SW480 (cell line): ENCODE measurements at regions not wholly inside any gene's neighbourhood (a gene's known extent, or its start where the extent isn't known, plus 50 kb on each side); places are given as distances from the start of the nearest gene placed in this dataset.

Source experiments
- DNase-seq: peaks from one replicate; pipeline ENCODE4 v3.0.0-alpha.2; 2016; ENCODE audit warnings: low spot score

DNA sequence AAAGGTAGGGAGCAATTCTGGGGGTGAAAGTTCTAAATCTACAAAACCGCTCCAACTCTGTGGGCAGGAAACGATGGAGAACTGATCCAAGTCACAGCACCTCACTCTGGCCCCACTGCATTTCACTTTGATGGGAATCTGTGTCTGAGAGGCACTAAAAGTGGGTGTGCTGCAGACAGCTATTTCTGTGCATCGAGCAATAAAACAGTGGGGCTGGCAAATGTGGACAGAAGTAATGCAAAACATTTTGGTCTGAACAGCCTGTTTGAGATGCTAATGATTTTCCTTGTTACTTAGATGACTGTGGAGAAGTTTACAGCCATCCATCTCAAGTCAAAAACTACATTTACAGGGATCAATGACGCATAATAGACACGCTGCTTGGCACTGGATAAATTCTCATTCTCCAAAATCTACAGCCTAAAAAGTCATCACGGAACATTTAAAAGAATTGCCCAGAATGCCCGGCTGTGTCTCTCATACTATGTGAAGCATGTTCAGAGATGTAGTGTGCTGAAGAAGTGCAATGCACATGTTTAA, 1671.6 kb upstream of the TENM3 start:
- no peak for DNase-seq

DNA sequence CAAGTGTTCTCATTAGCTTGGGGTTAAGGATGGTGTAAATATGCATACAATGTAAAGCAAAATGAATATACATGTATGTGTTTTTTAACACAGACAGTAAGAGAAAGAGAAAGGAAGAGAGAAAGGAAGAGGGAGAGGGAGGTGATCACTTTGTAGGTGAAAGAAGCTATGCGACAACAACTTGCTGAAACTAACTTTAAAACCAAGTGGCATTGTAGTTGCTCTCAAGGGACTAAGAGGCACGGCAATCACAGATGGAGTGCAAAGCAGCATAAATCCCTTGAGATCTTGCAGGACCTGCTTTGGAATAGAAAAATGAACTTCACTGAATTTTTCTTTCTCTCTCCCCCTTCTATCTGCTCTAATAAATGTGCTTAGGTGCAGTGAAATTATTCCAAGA, 1665.0 kb upstream of the TENM3 start:
- DNase-seq = no peak

DNA sequence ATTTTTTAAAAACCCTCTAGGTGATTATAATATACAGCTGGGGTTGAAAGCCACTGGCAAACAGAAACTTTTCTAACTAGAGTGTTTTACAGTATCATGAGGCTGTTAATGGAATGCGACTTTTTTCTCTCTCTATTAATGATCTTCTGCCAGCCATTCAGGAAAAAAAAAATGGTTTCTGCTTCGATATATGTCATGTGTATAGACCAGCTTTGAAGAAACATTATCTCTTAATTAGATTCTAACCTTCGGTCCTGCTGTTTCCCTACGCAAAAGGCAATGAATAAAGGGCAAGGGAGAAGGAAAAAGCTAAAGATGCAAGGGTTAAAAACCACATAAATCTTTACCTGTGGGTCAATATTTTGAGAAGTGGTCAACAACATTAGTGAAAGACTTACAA, 1662.1 kb upstream of the TENM3 start:
- DNase-seq = no peak

DNA sequence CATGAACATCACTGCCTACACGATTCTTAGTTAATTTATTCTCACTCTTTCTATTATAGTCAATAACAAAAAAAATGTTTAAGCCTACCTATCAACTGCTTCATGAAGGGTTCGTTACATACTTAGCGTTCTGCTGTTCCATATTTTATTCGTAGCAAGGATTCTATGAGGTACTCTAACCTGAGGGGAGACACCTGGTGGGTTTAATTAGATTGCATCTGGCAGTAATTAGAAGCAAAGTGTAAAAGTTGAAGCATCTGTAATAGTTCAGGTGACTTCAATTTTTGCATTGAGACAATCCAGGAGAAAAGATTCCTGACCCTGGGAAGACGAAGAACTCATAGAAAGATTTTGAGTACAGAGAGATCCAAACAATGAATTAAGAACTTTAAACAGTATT, 1655.8 kb upstream of the TENM3 start:
- DNase-seq = no peak

DNA sequence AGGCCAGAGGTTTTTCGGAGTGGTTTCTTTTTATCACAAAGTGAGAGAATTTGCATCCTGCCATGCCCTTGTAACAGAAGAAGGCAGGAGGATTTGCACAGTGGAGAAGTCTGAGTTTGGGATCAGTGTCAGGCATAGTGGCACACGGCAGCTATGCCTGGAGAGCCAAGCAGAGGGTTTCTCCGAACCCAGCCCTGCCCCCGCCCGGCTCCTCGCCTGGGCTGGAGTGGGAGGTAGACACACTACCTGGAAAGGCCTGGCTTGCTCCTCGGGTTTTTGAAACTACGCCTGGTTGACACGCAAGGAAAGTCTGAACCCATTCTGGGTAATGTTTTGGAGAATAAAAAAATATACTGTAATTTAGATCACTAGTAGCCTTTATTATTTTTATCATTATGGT, 1653.6 kb upstream of the TENM3 start:
- DNase-seq = no peak

DNA sequence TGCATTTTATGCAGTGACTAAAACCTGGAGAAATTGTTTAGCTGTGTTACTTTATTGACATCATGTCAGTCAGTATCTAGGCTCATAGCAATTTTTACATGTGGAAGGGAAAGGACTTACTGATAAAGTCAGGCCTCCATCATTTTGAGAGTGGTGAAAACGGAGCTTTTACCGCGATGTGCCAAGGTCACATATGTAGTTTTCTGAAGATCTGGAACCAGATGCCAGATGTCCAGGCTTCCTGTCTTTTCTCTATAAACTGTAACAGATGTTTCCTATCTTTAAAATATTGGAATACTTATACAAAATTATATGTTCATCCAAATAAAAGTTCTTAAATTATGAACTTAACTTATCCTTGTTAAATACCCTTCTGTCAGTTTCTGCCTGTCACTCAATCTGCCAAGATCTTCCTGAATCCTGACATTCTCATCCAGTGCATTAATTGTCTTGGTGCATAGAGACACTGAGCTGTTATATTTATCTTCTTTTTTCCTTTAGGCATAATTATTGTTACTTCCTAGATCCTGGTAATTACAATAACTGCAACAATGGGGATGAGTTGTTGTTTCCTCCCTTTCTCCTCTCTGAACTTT, 1646.2 kb upstream of the TENM3 start:
- DNase-seq = no peak

DNA sequence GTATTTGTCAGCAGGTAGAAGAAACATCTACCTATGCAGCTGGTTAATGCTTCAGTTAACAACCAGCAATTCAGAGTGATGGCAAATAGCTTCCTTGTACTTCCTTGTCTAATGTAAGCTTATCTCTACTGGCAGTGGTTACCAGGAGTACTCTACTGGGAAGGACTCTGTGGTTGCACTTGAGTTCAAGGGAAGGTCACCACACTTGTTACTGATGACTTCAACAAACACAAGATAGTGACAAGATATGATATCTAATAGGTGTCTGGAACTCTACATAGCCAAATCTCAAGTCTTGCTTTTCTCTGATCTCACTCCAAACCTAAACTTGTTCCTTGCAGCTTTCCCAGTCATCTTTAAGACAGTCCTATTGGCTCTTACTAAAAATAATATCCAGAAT, 1644.9 kb upstream of the TENM3 start:
- no peak for DNase-seq

DNA sequence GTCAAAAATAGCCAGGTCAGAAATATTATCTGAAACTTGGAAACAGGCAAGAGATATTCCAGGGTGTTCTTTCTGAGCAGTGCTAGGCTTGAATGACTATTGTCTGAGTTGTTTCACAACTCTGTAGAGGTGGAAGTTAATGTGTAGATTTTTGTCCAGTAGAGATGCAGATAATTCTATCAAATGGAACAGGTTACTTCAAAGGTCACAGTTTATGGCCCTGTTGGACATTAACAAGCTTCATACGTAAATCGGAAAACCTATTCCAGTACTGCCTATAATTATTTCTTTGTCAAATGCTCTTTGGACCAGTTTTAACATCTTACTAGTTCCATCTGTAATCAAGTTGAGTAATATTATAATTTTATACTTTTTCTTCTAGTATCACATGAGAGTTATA, 1639.4 kb upstream of the TENM3 start:
- DNase-seq = no peak

DNA sequence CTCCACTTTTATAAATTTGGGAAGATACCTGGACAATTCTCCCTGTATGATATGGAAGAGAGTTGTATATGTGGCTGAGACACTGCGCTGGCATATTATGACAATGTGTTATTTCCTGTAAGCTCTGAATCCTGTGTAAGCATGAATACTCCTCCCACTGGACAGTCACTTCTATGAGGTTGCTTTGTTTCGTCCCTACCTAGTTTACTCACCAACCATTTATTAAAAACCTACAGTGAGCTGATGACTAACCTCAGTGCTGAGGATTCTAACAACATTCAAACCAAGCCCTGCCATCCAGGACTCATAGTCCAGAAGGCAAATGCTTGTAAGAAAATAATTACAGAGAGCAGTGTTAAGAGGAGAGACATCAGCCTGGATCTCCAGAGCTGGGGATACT, 1632.9 kb upstream of the TENM3 start:
- peak; percentile 60 for DNase-seq

DNA sequence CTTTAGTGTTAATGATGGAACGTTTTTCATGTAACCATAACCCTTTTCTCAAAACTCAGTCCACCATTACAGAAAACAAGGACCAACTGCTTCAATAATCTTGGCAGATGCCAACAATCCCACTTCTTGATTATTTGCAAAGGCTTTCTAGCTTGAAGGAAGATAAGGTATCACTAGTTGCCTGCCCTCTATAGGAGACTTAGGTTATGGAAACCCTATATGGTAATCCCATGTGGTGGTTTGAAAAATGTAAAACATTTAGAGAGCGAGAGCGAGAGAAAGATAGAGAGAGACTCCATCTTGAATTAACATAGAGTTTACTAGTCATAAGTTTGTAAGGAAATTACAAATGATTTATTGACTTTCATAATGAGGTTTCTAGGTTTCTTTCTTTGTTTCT, 1627.5 kb upstream of the TENM3 start:
- DNase-seq = no peak

DNA sequence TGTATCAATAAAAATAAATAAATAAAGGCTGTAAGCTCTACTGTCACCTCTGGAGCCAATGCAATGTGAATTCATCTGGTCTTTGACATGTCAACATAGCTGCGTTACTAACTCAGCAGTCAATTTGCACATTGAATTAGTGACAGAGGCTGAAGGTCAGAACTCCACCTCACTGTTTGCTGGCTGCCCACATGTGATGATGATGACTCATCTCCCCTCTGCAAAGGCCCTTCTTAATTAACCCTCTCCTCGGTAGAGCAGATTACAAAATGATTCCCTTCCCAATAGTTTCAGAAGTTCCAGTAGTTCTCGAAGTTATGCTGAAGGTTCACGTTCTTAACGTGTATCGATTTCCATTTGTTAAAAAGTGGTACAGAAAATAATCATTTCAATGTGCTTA, 1626.0 kb upstream of the TENM3 start:
- DNase-seq = peak; percentile 83

DNA sequence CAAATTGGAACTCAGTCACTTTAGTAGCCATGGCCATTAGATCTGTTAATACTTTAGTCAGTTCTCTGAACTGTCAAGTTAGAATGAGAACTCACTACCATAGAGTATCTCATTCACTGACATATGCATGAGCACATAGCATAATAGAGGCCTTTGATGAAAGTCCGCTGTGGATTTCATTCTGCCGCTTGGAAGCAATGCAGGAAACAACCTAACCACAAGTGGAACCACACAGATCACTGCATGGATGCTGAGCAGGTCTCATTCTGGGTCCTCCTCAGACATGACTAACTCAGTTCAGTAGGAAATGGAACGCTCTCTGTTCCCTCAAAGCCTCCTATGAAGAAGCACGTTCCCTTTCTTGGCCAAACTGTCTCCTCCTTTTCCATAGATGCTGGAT, 1624.8 kb upstream of the TENM3 start:
- peak; percentile 72 for DNase-seq

DNA sequence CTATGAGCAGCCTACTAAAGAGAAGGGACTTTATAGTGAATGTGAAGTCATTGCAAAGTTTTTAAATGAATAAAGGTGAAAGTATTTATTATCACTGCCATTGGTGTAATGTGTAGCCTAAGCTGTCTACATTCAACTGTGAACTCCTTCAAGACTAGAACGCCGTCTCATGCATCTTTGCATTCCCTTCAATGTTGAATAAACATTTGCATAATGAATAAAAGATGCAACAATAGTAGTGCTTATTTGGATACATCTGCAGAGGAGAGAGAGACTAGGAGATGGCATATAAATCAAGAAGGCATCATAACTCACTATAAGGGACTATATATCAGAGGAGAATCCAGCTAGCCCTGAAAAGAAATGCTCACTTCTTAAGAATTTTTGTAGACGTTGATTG, 1623.8 kb upstream of the TENM3 start:
- DNase-seq = no peak

DNA sequence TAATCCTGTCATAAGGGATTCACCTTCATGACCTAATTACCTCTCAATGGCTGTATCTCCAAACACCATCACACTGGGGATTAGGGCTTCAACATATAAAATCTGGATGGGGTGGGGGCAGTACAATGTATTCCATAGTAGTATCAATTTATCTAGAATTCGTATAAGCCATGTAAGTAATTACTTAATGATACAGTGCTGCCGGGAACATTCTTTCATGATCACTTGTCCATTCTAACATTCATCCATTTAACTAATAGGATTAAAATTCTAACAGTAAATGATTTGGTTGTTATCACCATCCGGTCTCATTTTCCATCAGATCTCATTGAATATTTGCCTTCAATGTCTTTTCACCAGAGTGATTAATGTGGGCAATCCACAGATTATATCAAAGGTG, 1620.9 kb upstream of the TENM3 start:
- DNase-seq = no peak

DNA sequence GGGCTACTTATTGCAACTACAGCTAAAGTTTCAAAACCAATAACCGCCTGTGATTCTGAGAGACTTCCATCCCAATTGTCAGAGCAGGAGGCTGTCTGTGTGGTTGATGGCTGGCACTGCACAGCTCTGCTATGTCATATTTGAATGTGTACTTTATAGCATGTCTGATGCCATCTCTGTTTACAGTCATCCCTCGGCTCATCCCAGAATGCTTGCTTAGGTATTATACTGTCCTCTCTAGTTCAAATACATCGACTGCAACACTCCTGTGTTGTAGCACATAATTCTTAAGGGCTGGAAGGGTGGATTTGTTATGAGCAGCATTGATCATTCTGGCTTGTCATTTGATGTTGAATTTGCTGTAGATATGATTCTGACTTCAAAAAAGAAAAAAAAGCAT, 1617.5 kb upstream of the TENM3 start:
- no peak for DNase-seq

DNA sequence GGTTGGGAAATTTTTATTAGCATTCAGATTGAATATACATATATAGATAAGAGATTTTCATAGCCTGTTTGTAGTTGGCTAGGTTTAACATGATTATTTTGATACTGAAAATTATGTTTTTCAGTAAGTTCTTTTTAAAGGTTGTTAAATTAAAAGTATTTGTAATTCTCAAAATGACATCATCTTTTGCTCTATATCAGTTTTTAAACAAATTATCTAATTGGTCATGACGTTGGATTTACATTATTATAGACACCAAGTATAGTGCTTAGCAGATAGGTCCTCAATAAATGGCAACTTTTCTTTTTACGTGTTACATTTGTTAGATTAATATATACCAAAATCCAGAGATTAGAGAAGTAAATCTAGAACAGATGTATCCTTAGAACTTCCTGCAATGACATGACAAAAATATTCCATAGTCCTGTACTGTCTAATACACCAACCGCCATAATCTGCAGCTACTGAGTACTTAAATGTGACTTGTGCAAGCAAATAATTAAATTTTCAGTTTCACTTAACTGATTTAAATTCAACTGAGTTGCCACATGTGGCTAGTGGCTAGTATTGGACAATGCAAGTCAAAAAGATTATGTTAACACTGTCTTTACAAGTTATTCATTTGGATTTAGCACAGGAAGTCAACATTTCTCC, 1613.1 kb upstream of the TENM3 start:
- DNase-seq = no peak

DNA sequence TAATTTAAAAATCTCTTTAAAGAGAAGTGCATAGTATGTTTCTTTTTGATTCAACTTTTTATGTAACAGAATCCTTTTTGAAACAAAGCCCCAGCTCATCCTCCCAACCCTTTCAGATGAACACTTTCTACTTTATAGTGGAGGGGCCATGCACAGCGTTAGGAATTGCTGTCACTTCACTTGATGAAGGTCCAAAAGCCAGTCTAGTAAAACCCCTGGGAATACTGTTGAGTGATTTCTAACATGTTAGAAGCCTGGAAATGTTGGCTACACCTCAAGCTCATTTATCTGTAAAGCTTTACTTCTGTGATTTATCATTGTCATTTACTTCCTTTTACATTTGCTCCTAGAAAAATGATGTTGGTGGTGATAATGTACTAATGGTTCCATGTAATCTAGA, 1608.9 kb upstream of the TENM3 start:
- no peak for DNase-seq

DNA sequence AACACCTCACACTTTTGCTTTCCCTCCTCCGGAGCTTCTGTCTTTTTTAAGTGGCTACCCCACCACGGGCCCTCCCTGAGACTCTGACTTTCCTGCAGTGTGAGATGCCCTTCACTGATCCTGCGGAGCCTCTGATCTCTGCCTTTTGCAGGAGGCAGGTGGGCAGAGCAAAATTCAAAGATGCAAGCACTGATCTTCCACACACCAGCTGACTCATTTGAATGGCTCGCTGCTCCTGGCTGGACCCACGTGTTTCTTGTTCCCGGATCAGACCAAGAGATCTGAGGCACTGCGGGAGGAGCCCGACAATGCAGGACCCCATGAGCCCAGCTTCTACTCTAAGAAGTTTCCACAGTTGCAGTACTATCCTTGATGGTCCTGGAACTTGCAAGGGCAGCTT, 1607.9 kb upstream of the TENM3 start:
- DNase-seq = peak; percentile 36

DNA sequence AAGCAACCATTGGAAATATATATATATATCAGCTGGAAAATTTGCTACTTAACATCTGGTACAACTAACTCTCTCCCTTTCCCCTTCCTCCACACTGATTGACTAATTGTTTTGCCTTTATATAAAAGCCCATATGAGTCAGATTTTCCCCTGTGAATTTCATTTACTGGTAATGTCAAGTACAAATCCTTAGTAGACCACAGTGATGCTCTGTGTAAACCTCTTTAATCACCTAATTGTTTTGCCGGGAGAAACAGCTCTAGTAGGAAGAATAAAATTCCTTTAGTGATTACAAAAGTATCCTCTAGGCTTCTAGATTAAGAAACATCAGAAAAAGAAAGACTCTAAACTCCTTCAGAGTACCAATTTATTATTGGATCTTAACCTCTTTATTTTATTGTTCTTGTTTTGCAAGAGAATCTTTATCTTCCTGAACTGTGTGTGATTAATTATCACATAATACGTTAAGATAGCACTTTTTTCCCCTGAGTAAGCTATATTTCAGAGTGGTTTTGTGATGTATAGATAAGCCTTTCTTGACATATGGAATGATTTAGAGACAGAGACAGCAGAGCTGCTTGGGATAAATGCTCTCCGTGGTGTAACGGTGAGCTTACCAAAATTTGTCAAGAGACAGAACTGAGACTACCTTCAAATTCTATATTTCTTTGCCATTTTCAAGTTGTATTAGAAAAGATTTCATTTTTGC, 1606.4 kb upstream of the TENM3 start:
- peak; percentile 5 for DNase-seq

DNA sequence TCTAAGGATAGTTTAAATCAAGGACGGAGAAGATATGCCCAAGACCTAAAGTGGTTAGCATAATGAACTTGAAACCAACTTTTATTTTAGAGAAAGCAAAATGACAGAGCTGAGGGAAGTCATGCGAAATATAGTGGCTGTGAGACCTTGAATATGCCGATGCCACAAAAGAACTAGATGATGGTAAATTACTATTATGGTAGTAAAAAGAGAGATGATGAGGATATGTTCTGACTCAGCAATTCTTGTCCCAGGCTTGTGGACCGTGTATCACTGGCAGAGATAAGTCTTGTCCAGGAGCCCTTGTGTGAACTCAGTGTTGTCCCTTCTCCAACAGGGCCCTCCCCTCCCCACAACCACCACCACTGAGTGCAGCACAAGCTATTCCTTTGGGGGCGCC, 1605.6 kb upstream of the TENM3 start:
- no peak for DNase-seq

DNA sequence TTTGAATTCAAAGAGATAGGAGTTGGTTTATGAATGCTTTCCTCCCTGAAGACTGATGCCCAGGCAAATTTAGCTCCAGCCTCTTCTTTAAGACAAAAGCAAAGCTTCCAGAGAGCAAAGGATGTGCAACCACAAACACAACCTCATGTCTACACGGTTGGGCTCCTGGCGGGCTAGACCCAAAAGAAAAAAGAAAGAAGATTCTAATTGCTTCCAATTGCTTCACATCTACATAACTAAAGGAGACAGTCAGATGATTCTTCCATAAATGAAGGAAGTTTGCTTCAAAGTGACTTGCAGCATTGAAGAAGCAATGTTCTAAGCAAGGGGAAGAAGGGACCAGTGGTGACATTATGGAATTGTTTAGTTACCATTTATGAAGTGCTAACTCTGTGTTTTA, 1603.0 kb upstream of the TENM3 start:
- DNase-seq = no peak

DNA sequence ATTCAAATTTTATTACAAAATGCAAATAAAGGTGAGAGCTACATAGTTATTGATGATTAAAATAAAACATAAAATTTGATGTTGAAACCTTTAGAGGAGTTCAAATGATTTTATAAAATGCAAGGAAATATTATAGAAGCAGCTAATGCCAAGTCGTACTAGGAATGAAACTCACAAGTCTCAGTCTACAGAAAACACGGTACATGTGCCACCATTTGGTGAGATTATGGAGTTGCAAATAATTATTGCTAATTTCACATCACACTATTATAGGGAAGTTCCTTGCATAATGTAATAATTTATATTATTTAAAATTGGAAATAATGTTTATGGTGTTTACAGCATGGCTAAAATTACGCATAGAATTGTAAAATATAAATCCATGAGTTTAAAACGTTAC, 1601.7 kb upstream of the TENM3 start:
- no peak for DNase-seq

DNA sequence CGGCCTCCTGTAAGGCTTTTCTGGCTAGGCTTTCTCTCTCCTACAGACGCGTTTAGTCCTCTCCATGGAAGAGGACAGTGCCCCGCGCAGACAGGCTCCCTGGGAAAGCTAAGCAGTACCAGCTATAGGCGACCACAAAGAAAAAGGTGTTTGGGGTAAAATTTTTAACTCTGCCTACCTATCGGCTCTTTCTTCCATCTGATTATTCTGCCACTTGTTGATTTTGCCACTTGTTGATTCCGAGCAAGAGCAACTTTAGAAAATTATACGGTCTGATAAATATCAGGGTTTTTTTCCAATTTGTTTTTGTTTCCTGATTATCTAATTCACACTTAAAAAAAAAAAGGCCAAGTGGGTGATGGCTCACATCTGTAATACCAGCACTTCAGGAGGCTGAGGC, 1600.5 kb upstream of the TENM3 start:
- DNase-seq = no peak

DNA sequence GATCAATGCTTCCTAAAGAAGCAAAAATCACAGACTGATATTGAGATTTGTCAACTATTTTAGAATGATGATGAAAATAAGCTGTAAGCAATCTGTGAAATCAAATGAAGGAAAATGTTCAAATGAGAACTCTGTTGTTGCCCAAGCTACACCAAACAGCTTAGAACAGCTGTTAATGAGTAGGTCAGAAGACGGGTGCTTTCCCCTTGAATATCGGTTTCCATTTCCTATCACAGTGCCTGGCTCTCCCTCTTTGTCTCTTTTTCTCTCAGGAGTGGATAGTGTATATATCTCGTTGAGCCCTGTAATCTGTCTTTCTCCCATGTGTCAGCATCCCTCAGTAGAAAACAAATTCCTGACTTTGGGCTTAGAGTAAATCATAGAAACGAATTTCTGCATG, 1592.9 kb upstream of the TENM3 start:
- no peak for DNase-seq
